Caco-2 (cell line): ENCODE measurements at regions not wholly inside any gene's neighbourhood (a gene's known extent, or its start where the extent isn't known, plus 50 kb on each side); places are given as distances from the start of the nearest gene placed in this dataset.

Experiments
- BruUV-seq: library from RNA; stranded (reverse); fragments of 400-500 nt; replicated peaks from 2 replicates; lab custom pipeline; 2021; lab: Mats Ljungman, UMichigan
- CTCF ChIA-PET: fragments of 300-600 bp; sonication (Branson Sonifier 250); formaldehyde crosslinking; loops from one replicate; lab custom pipeline; 2022; ENCODE audit warnings: antibody characterized with exemption; lab: Charles Lee
- POLR2A ChIA-PET: fragments of 300-600 bp; sonication (Branson Sonifier 250); formaldehyde crosslinking; loops from one replicate; lab custom pipeline; 2022; ENCODE audit warnings: antibody characterized with exemption; lab: Charles Lee
- DNase-seq, 2 experiments: peaks; one replicate each; pipeline versions ENCODE4 v3.0.0 to v3.0.0-alpha.2; 2020 to 2022
- H3K27me3 ChIP-seq: replicated peaks from 2 replicates; pipeline ENCODE4 v1.6.0; 2011; ENCODE audit warnings: low read length; ENCODE audit not compliant: control insufficient read depth, insufficient read depth
- H3K36me3 ChIP-seq: 2 replicates; pipeline ENCODE4 v1.5.1; 2011; ENCODE audit warnings: low read length; ENCODE audit not compliant: control insufficient read depth, insufficient read depth
- H3K4me1 ChIP-seq: fragments of 250-450 bp; sonication (Bioruptor Pico); 2 replicates; pipeline ENCODE4 v1.5.1; 2020; ENCODE audit warnings: mild to moderate bottlenecking
- H3K4me3 ChIP-seq: 2 replicates; pipeline ENCODE4 v1.5.1; 2011; ENCODE audit warnings: low read depth, mild to moderate bottlenecking, control low read depth, low read length
- H3K9me3 ChIP-seq: fragments of 250-450 bp; sonication (Bioruptor Pico); 2 replicates; pipeline ENCODE4 v1.5.1; 2020; ENCODE audit warnings: mild to moderate bottlenecking, moderate library complexity
- H3K27ac Mint-ChIP-seq: one replicate; pipeline ENCODE4 v1.8.0; 2022; ENCODE audit warnings: mixed read lengths; ENCODE audit not compliant: unreplicated experiment
- H3K27me3 Mint-ChIP-seq: one replicate; pipeline ENCODE4 v1.8.0; 2022; ENCODE audit warnings: mixed read lengths; ENCODE audit not compliant: insufficient read depth, unreplicated experiment
- H3K36me3 Mint-ChIP-seq: one replicate; pipeline ENCODE4 v1.8.0; 2022; ENCODE audit warnings: mild to moderate bottlenecking, mixed read lengths; ENCODE audit not compliant: insufficient read depth, unreplicated experiment
- H3K4me1 Mint-ChIP-seq: one replicate; pipeline ENCODE4 v1.8.0; 2022; ENCODE audit warnings: low read depth, mixed read lengths; ENCODE audit not compliant: unreplicated experiment
- H3K4me3 Mint-ChIP-seq: one replicate; pipeline ENCODE4 v1.8.0; 2022; ENCODE audit warnings: mild to moderate bottlenecking, moderate library complexity, mixed read lengths; ENCODE audit not compliant: unreplicated experiment
- H3K9me3 Mint-ChIP-seq: one replicate; pipeline ENCODE4 v1.8.0; 2022; ENCODE audit warnings: mixed read lengths; ENCODE audit not compliant: unreplicated experiment
- intact Hi-C: fragments of 100-400 bp; cut with micrococcal nuclease; formaldehyde crosslinking; loops from one replicate; pipeline ENCODE4 v1.10.0; 2022; ENCODE audit not compliant: unreplicated experiment
- TF ChIP-seq, protein P1 (sequence below), 2 experiments: fragments of 200-600 bp in 1 of 2; IDR thresholded peaks; 1 replicate in 1 of 2; 2 replicates in 1 of 2; pipeline versions ENCODE4 v1.5.1 to v1.8.0; 2011 to 2022; ENCODE audit warnings: antibody characterized with exemption in 1 of 2, control low read depth in 1 of 2, inconsistent platforms in 1 of 2, low read depth in 1 of 2, low read length in 1 of 2, mild to moderate bottlenecking in 1 of 2, moderate library complexity in 1 of 2; ENCODE audit not compliant: insufficient read depth in 1 of 2, severe bottlenecking in 1 of 2, unreplicated experiment in 1 of 2

DNA sequence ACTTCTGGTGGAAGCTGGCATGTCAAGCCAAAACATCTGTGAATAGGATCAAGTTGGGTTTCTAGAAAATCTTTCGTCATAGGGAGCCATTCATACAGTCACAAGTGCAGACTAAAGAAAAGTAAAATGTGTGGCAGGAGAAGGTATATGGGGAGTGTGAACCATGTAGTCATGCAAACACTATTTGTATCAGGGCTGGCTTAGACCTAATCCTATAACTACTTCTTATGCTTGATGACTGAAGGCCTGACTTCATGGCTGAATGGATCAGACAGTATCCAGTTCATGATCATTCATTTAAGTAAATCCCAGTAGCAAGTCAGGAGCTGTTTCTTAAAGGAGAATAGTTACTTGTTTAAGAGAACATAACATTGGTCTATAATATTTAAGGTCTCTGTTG, 63.8 kb upstream of the DAPK1 start:
- no peaks in the 10 kb centered on the region for H3K4me1 ChIP-seq
- H3K36me3 ChIP-seq, result no peaks in the 10 kb centered on the region
- ChIA-PET POLR2A (interaction anchor here (0.7 kb wide), 1 partner anchor 29 kb away, joined by 3 read pairs; no protein-coding TSS in a partner anchor), CTCF (no interaction called here)
- no peak for DNase-seq
- H3K27me3 ChIP-seq, result no peaks in the 10 kb centered on the region
- Mint-ChIP-seq H3K27ac (no peak overlapping the region), H3K4me1 (no peaks in the 10 kb centered on the region), H3K9me3 (no peaks in the 10 kb centered on the region), H3K36me3 (no peaks in the 10 kb centered on the region), H3K4me3 (no peak overlapping the region), H3K27me3 (no peaks in the 10 kb centered on the region)
- H3K4me3 ChIP-seq, result no peak overlapping the region
- TF ChIP-seq, protein P1, sequence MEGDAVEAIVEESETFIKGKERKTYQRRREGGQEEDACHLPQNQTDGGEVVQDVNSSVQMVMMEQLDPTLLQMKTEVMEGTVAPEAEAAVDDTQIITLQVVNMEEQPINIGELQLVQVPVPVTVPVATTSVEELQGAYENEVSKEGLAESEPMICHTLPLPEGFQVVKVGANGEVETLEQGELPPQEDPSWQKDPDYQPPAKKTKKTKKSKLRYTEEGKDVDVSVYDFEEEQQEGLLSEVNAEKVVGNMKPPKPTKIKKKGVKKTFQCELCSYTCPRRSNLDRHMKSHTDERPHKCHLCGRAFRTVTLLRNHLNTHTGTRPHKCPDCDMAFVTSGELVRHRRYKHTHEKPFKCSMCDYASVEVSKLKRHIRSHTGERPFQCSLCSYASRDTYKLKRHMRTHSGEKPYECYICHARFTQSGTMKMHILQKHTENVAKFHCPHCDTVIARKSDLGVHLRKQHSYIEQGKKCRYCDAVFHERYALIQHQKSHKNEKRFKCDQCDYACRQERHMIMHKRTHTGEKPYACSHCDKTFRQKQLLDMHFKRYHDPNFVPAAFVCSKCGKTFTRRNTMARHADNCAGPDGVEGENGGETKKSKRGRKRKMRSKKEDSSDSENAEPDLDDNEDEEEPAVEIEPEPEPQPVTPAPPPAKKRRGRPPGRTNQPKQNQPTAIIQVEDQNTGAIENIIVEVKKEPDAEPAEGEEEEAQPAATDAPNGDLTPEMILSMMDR (IDR thresholded peaks at IDR 0.05; ENCODE audit: insufficient read depth in 1 of 2, low read depth in 1 of 2, low read length in 1 of 2, severe bottlenecking in 1 of 2, unreplicated experiment in 1 of 2), result no peak
- BruUV-seq, result no TSS peak
- intact Hi-C loops, result no loop called here
- H3K9me3 ChIP-seq, result no peaks in the 10 kb centered on the region

DNA sequence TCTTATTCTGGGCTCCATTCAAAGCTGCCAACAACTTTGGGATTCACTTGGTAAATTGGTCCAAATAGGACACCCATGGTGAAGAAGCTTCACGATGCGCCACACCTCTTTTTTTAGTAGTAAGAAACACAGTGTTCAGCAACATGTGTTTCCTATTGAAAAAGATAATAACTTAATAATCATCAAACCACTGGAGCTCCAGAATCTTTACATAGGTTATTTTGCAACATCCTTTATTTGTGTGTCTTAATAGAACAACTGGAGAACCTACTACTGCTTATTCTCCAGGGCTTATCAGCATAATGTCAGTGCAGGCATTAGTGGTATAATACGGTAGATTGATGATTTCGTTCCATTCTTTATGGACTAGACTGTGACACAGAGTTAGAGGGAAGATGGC, 63.3 kb upstream of the DAPK1 start:
- BruUV-seq, result no TSS peak
- H3K27me3 ChIP-seq, result no peaks in the 10 kb centered on the region
- H3K9me3 Mint-ChIP-seq, result no peaks in the 10 kb centered on the region
- H3K9me3 ChIP-seq, result no peaks in the 10 kb centered on the region
- H3K4me1 ChIP-seq, result no peaks in the 10 kb centered on the region
- no peak overlapping the region for H3K4me3 ChIP-seq
- CTCF ChIA-PET, result no interaction called here
- no peak for DNase-seq
- no peaks in the 10 kb centered on the region for H3K36me3 Mint-ChIP-seq
- no peaks in the 10 kb centered on the region for H3K36me3 ChIP-seq
- H3K4me1 Mint-ChIP-seq, result no peaks in the 10 kb centered on the region
- TF ChIP-seq, protein P1 (IDR thresholded peaks at IDR 0.05; ENCODE audit: insufficient read depth in 1 of 2, low read depth in 1 of 2, low read length in 1 of 2, severe bottlenecking in 1 of 2, unreplicated experiment in 1 of 2), result no peak
- H3K27ac Mint-ChIP-seq, result no peak overlapping the region
- H3K4me3 Mint-ChIP-seq, result no peak overlapping the region
- intact Hi-C loops, result no loop called here
- no peaks in the 10 kb centered on the region for H3K27me3 Mint-ChIP-seq
- POLR2A ChIA-PET, result interaction anchor here (0.7 kb wide), 1 partner anchor 30 kb away, joined by 3 read pairs; no protein-coding TSS in a partner anchor

DNA sequence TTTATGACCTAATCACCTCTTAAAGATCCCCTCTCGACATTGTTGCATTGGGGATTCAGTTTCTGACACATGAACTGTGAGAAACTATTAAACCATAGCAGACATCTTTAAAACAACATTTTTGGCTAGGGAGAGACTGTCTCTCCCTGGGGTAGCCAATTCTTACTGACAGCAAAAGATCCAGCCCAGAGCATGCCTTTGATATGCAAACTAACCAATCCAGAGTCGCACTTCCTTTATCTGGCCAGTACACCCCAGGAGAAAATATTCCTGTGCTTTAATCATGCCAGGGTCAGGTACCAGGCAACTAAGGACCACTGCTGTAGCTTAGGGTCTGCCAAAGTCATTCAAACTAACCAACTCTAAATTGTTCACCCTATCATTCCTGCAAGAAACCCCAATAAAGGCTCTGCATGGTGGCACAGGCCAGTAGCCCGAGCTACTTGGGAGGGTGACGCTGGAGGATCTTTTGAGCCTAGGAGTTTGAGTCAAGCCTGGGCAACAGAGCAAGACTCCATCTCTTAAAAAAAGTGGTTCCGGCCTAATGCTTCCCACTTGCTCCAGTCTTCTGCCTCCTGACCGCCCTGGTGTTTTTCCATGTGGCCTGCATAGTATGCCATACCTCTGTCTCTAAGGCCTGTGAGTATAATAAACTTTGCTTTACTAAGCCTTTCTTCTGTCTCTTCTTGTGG, 62.3 kb upstream of the DAPK1 start:
- H3K9me3 Mint-ChIP-seq, result no peaks in the 10 kb centered on the region
- no peak for DNase-seq
- H3K4me3 Mint-ChIP-seq, result no peak overlapping the region
- intact Hi-C loops, result no loop called here
- POLR2A ChIA-PET, result no interaction called here
- no peaks in the 10 kb centered on the region for H3K9me3 ChIP-seq
- no peaks in the 10 kb centered on the region for H3K36me3 ChIP-seq
- H3K27ac Mint-ChIP-seq, result no peak overlapping the region
- H3K4me3 ChIP-seq, result no peak overlapping the region
- no peaks in the 10 kb centered on the region for H3K4me1 ChIP-seq
- BruUV-seq, result no TSS peak
- H3K27me3 ChIP-seq, result no peaks in the 10 kb centered on the region
- no peaks in the 10 kb centered on the region for H3K4me1 Mint-ChIP-seq
- no peaks in the 10 kb centered on the region for H3K36me3 Mint-ChIP-seq
- CTCF ChIA-PET, result no interaction called here
- TF ChIP-seq, protein P1 (IDR thresholded peaks at IDR 0.05; ENCODE audit: insufficient read depth in 1 of 2, low read depth in 1 of 2, low read length in 1 of 2, severe bottlenecking in 1 of 2, unreplicated experiment in 1 of 2), result no peak
- H3K27me3 Mint-ChIP-seq, result no peaks in the 10 kb centered on the region
